Neural cell (in vitro differentiated cells): ENCODE measurements at regions not wholly inside any gene's neighbourhood (a gene's known extent, or its start where the extent isn't known, plus 50 kb on each side); places are given as distances from the start of the nearest gene placed in this dataset.

Source experiments
- H2AFZ ChIP-seq: fragments of 200-600, 300-800 bp; sonication (generic), shearing (Covaris generic); 2 replicates; pipeline ENCODE4 v1.6.0; 2014; ENCODE audit warnings: low read depth, mild to moderate bottlenecking, antibody characterized with exemption, low read length, moderate library complexity
- H3F3A ChIP-seq: fragments of 200-600 bp; shearing (Covaris generic); 2 replicates; pipeline ENCODE4 v1.6.1; 2016; ENCODE audit warnings: mild to moderate bottlenecking, moderate library complexity, mixed read lengths, antibody characterized with exemption, low read length; ENCODE audit not compliant: insufficient read depth, poor library complexity, severe bottlenecking
- H3K27ac ChIP-seq: fragments of 200-600, 300-800 bp; sonication (generic), shearing (Covaris generic); 2 replicates; pipeline ENCODE4 v1.5.1; 2014; ENCODE audit warnings: mild to moderate bottlenecking, low read length, moderate library complexity
- H3K27me3 ChIP-seq: fragments of 300-800, 200-600 bp; sonication (generic), shearing (Covaris generic); 2 replicates; pipeline ENCODE4 v1.6.0; 2014; ENCODE audit warnings: mild to moderate bottlenecking, low read depth, low read length, moderate library complexity; ENCODE audit not compliant: insufficient read depth
- H3K36me3 ChIP-seq: fragments of 300-800, 200-600 bp; sonication (generic), shearing (Covaris generic); 2 replicates; pipeline ENCODE4 v1.5.1; 2014; ENCODE audit warnings: mild to moderate bottlenecking, antibody characterized with exemption, low read length, moderate library complexity; ENCODE audit not compliant: insufficient read depth
- H3K4me2 ChIP-seq: fragments of 300-800, 200-600 bp; sonication (generic), shearing (Covaris generic); 2 replicates; pipeline ENCODE4 v1.6.0; 2014; ENCODE audit warnings: mild to moderate bottlenecking, low read length
- H3K4me3 ChIP-seq: fragments of 300-800, 200-600 bp; sonication (generic), shearing (Covaris generic); 2 replicates; pipeline ENCODE4 v1.5.1; 2014; ENCODE audit warnings: mild to moderate bottlenecking, low read length, moderate library complexity
- H3K79me2 ChIP-seq: fragments of 200-600 bp; shearing (Covaris generic); replicated peaks from 2 replicates; pipeline ENCODE4 v1.6.0; 2014; ENCODE audit warnings: mild to moderate bottlenecking, low read length, moderate library complexity; ENCODE audit not compliant: insufficient read depth
- H3K9ac ChIP-seq: fragments of 300-800, 200-600 bp; sonication (generic), shearing (Covaris generic); 2 replicates; pipeline ENCODE4 v1.6.1; 2016; ENCODE audit warnings: mild to moderate bottlenecking, low read length, mixed read lengths
- H3K9me2 ChIP-seq: fragments of 200-600 bp; shearing (Covaris generic); 2 replicates; pipeline ENCODE4 v1.6.1; 2016; ENCODE audit warnings: mild to moderate bottlenecking, low read length, mixed read lengths; ENCODE audit not compliant: insufficient read depth
- H3K9me3 ChIP-seq: fragments of 200-600, 300-800 bp; sonication (generic), shearing (Covaris generic); 2 replicates; pipeline ENCODE4 v1.6.1; 2016; ENCODE audit warnings: mild to moderate bottlenecking, mixed run types, low read length, moderate library complexity, mixed read lengths
- H4K20me1 ChIP-seq: fragments of 200-600 bp; shearing (Covaris generic); 2 replicates; pipeline ENCODE4 v1.6.1; 2016; ENCODE audit warnings: mild to moderate bottlenecking, mixed run types; ENCODE audit not compliant: insufficient read depth
- CTCF ChIP-seq: fragments of 450-650 bp; IDR thresholded peaks from 2 replicates; pipeline ENCODE4 v1.5.1; 2014; ENCODE audit warnings: antibody characterized with exemption, mild to moderate bottlenecking, moderate library complexity; ENCODE audit not compliant: poor library complexity, severe bottlenecking
- EP300 ChIP-seq: fragments of 450-650 bp; conservative IDR thresholded peaks from 2 replicates; pipeline ENCODE4 v1.6.1; 2014; ENCODE audit warnings: antibody characterized with exemption, mild to moderate bottlenecking, moderate library complexity; ENCODE audit not compliant: poor library complexity, severe bottlenecking
- EZH2 ChIP-seq: fragments of 200-600, 300-800 bp; shearing (Covaris generic), sonication (generic); IDR thresholded peaks from 2 replicates; pipeline ENCODE4 v1.6.1; 2014; ENCODE audit warnings: antibody characterized with exemption, low read length, borderline replicate concordance, mild to moderate bottlenecking; ENCODE audit not compliant: insufficient read depth, poor library complexity, severe bottlenecking
- MXI1 ChIP-seq: fragments of 450-650 bp; conservative IDR thresholded peaks from 2 replicates; pipeline ENCODE4 v1.6.1; 2014; ENCODE audit warnings: antibody characterized with exemption, mild to moderate bottlenecking; ENCODE audit not compliant: poor library complexity, severe bottlenecking
- POLR2AphosphoS5 ChIP-seq: IDR thresholded peaks from 2 replicates; pipeline ENCODE4 v1.6.1; 2012
- RAD21 ChIP-seq: fragments of 450-650 bp; conservative IDR thresholded peaks from 2 replicates; pipeline ENCODE4 v1.6.1; 2014; ENCODE audit warnings: antibody characterized with exemption, mild to moderate bottlenecking, moderate library complexity
- REST ChIP-seq: IDR thresholded peaks from 2 replicates; pipeline ENCODE4 v1.6.1; 2012; ENCODE audit warnings: borderline replicate concordance
- SMC3 ChIP-seq: fragments of 450-650 bp; conservative IDR thresholded peaks from 2 replicates; pipeline ENCODE4 v1.6.1; 2014; ENCODE audit warnings: antibody characterized with exemption, mild to moderate bottlenecking, moderate library complexity; ENCODE audit not compliant: poor library complexity
- TAF1 ChIP-seq: IDR thresholded peaks from 2 replicates; pipeline ENCODE4 v1.6.1; 2012; ENCODE audit warnings: low read depth

GRCh38 chr4:125042041-125042440 is 272.7 kb upstream of the FAT4 start:
- no peak overlapping the region for H3K9ac ChIP-seq

GRCh38 chr4:125041372-125041930 is 273.3 kb upstream of the FAT4 start:
- Histone ChIP-seq H4K20me1 (no peaks in the 10 kb centered on the region), H3K4me3 (no peak overlapping the region), H2AFZ (no peak overlapping the region), H3K36me3 (no peaks in the 10 kb centered on the region), H3K9me3 (no peaks in the 10 kb centered on the region), H3K4me2 (no peak overlapping the region), H3K79me2 (no peaks in the 10 kb centered on the region), H3K9ac (no peak overlapping the region), H3K27me3 (no peaks in the 10 kb centered on the region), H3K9me2 (no peaks in the 10 kb centered on the region), H3F3A (no peaks in the 10 kb centered on the region), H3K27ac (no peak overlapping the region)
- TF ChIP-seq RAD21 (no peak), SMC3 (no peak), POLR2AphosphoS5 (no peak)

More at GRCh38 chr4:125042041-125042440, 272.7 kb upstream of the FAT4 start:
- Histone ChIP-seq H4K20me1 (no peaks in the 10 kb centered on the region), H3K27me3 (no peaks in the 10 kb centered on the region), H3K4me2 (no peak overlapping the region), H3K36me3 (no peaks in the 10 kb centered on the region), H3F3A (no peaks in the 10 kb centered on the region), H3K4me3 (no peak overlapping the region), H2AFZ (no peak overlapping the region), H3K27ac (no peak overlapping the region), H3K9me3 (no peaks in the 10 kb centered on the region), H3K79me2 (no peaks in the 10 kb centered on the region), H3K9me2 (no peaks in the 10 kb centered on the region)
- TF ChIP-seq POLR2AphosphoS5 (no peak), MXI1 (no peak), EP300 (no peak), SMC3 (no peak), TAF1 (no peak), REST (no peak), EZH2 (no peak), RAD21 (no peak), CTCF (no peak)

GRCh38 chr4:125039550-125039949 is 275.2 kb upstream of the FAT4 start:
- Histone ChIP-seq H3K4me3 (no peak overlapping the region), H3K27ac (no peak overlapping the region), H3K27me3 (no peaks in the 10 kb centered on the region), H4K20me1 (no peaks in the 10 kb centered on the region), H3K9ac (no peak overlapping the region), H3K36me3 (no peaks in the 10 kb centered on the region), H3K79me2 (no peaks in the 10 kb centered on the region), H3K9me3 (no peaks in the 10 kb centered on the region), H2AFZ (no peak overlapping the region), H3K4me2 (no peak overlapping the region), H3K9me2 (no peaks in the 10 kb centered on the region), H3F3A (no peaks in the 10 kb centered on the region)
- no peak for TF ChIP-seq CTCF
- no peak for TF ChIP-seq EP300
